CD8-positive, alpha-beta memory T cell (primary cell): ENCODE measurements at regions not wholly inside any gene's neighbourhood (a gene's known extent, or its start where the extent isn't known, plus 50 kb on each side); places are given as distances from the start of the nearest gene placed in this dataset.

Experiments
- CTCF ChIA-PET: fragments of 350-600 bp; sonication (Branson Sonifier 250); formaldehyde crosslinking; loops from one replicate; lab custom pipeline; 2021; ENCODE audit warnings: antibody characterized with exemption; lab: Charles Lee
- POLR2A ChIA-PET: fragments of 350-600 bp; sonication (Branson Sonifier 250); formaldehyde crosslinking; loops from one replicate; lab custom pipeline; 2021; ENCODE audit warnings: antibody characterized with exemption; lab: Charles Lee
- DNase-seq, 5 donors: peaks; one replicate each; pipeline versions ENCODE4 v3.0.0 to v3.0.0-alpha.2; 2020 to 2022; ENCODE audit warnings: mixed read lengths in 1 of 5
- H3K27ac ChIP-seq: one replicate; pipeline ENCODE4 v1.7.0; 2013; ENCODE audit warnings: low read depth, mild to moderate bottlenecking, low read length, moderate library complexity
- H3K27me3 ChIP-seq: 2 replicates; pipeline ENCODE4 v1.7.0; 2013; ENCODE audit warnings: low read length, mild to moderate bottlenecking; ENCODE audit not compliant: insufficient read depth, poor library complexity, severe bottlenecking
- H3K36me3 ChIP-seq: 2 replicates; pipeline ENCODE4 v1.7.0; 2013; ENCODE audit warnings: mild to moderate bottlenecking, low read length, moderate library complexity; ENCODE audit not compliant: insufficient read depth
- H3K4me1 ChIP-seq: 2 replicates; pipeline ENCODE4 v1.7.0; 2013; ENCODE audit warnings: mild to moderate bottlenecking, low read length, moderate library complexity; ENCODE audit not compliant: insufficient read depth
- H3K4me3 ChIP-seq: 2 replicates; pipeline ENCODE4 v1.7.0; 2013; ENCODE audit warnings: mild to moderate bottlenecking, low read length
- H3K9me3 ChIP-seq: 2 replicates; pipeline ENCODE4 v1.7.0; 2013; ENCODE audit warnings: mild to moderate bottlenecking, low read length
- H3K27ac Mint-ChIP-seq, 8 donors: one replicate each; pipeline ENCODE4 v1.8.0; 2020 to 2021; ENCODE audit warnings: mixed read lengths in 8 of 8, mild to moderate bottlenecking in 6 of 8, inconsistent platforms in 3 of 8, moderate library complexity in 3 of 8
- H3K27me3 Mint-ChIP-seq, 2 donors: one replicate each; pipeline ENCODE4 v1.8.0; 2020 to 2021; ENCODE audit warnings: mixed read lengths in 2 of 2, mild to moderate bottlenecking in 1 of 2, moderate library complexity in 1 of 2
- H3K36me3 Mint-ChIP-seq, 3 donors: one replicate each; pipeline ENCODE4 v1.8.0; 2020 to 2021; ENCODE audit warnings: mixed read lengths in 3 of 3, inconsistent platforms in 1 of 3, mild to moderate bottlenecking in 1 of 3
- H3K4me1 Mint-ChIP-seq, 3 donors: one replicate each; pipeline ENCODE4 v1.8.0; 2020 to 2021; ENCODE audit warnings: mixed read lengths in 3 of 3, inconsistent platforms in 1 of 3, mild to moderate bottlenecking in 1 of 3
- H3K4me3 Mint-ChIP-seq, 7 donors: one replicate each; pipeline ENCODE4 v1.8.0; 2020 to 2021; ENCODE audit warnings: mixed read lengths in 7 of 7, mild to moderate bottlenecking in 6 of 7, moderate library complexity in 4 of 7, inconsistent platforms in 2 of 7
- H3K9me3 Mint-ChIP-seq, 5 donors: one replicate each; pipeline ENCODE4 v1.8.0; 2020 to 2022; ENCODE audit warnings: mixed read lengths in 5 of 5, mild to moderate bottlenecking in 3 of 5, moderate library complexity in 2 of 5, inconsistent platforms in 1 of 5

GRCh38 chrX:138954976-138955375, 243.5 kb upstream of the FGF13 start:
- H3K4me1 ChIP-seq: no peaks in the 10 kb centered on the region
- H3K36me3 ChIP-seq: no peaks in the 10 kb centered on the region
- Mint-ChIP-seq H3K27ac (no peak overlapping the region), H3K27me3 (peaks cover 0 to 3% of the 10 kb centered on the region in 2 donors), H3K4me3 (no peak overlapping the region), H3K4me1 (no peaks in the 10 kb centered on the region), H3K36me3 (no peaks in the 10 kb centered on the region), H3K9me3 (peaks cover 0 to 1% (median 0%) of the 10 kb centered on the region in 5 donors)
- no peak overlapping the region for H3K4me3 ChIP-seq
- no peak overlapping the region for H3K27ac ChIP-seq
- no peak for DNase-seq
- H3K27me3 ChIP-seq: no peaks in the 10 kb centered on the region
- POLR2A ChIA-PET: no interaction called here
- CTCF ChIA-PET: no interaction called here
- no peaks in the 10 kb centered on the region for H3K9me3 ChIP-seq

DNA sequence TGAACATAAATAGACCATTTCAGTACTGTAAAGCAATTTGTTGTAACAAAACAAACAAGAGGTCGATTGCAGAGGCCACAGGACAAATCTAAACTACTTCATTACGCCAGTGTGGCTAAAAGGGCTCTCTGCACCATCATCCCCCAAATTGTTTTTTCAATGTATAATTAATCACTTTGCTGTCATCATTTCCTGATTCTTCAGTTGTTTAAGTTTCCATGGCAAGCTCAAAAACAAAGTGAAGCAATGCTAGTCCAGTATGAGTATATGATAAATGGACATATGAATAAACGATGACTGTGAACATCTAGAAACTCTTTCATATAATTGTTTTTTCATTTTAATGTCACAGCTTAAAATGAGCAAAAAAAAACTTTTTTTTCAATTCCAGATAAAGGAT, 235.4 kb upstream of the FGF13 start:
- no peaks in the 10 kb centered on the region for H3K27me3 Mint-ChIP-seq
- no peak overlapping the region for H3K27ac ChIP-seq
- H3K27ac Mint-ChIP-seq: no peak overlapping the region
- H3K4me3 ChIP-seq: no peak overlapping the region
- no peaks in the 10 kb centered on the region for H3K4me1 ChIP-seq
- CTCF ChIA-PET: no interaction called here
- H3K4me3 Mint-ChIP-seq: no peak overlapping the region
- H3K9me3 Mint-ChIP-seq: peaks cover 0 to under 1% (median 0%) of the 10 kb centered on the region in 5 donors
- POLR2A ChIA-PET: no interaction called here
- H3K36me3 ChIP-seq: no peaks in the 10 kb centered on the region
- H3K4me1 Mint-ChIP-seq: no peaks in the 10 kb centered on the region
- H3K9me3 ChIP-seq: no peaks in the 10 kb centered on the region
- no peak for DNase-seq
- no peaks in the 10 kb centered on the region for H3K36me3 Mint-ChIP-seq
- H3K27me3 ChIP-seq: no peaks in the 10 kb centered on the region

DNA sequence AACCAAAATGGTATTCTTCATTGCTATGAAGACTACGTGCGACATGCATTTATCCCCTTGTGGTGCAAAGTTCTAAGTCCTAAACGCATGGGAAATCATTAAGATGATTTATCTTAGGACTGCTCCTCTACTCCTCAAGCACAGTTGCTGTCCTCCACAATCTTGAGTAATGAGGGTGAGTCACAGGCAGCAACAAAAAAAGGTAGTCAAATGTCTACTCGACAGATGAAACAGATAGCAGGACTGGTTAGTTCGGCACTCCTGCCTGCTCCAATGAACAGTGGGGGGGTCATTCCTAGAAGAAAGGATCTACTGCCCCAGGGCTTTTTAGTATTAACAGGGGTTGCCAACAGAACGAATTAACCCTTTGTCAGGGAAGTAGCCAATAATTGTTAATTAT, 233.7 kb upstream of the FGF13 start:
- Histone ChIP-seq H3K4me1 (no peaks in the 10 kb centered on the region), H3K27me3 (no peaks in the 10 kb centered on the region), H3K4me3 (no peak overlapping the region), H3K36me3 (no peaks in the 10 kb centered on the region), H3K9me3 (no peaks in the 10 kb centered on the region), H3K27ac (no peak overlapping the region)
- no peaks in the 10 kb centered on the region for H3K4me1 Mint-ChIP-seq
- H3K4me3 Mint-ChIP-seq: no peak overlapping the region
- no peaks in the 10 kb centered on the region for H3K36me3 Mint-ChIP-seq
- H3K27me3 Mint-ChIP-seq: no peaks in the 10 kb centered on the region
- ChIA-PET POLR2A (no interaction called here), CTCF (no interaction called here)
- H3K27ac Mint-ChIP-seq: no peak overlapping the region
- no peaks in the 10 kb centered on the region for H3K9me3 Mint-ChIP-seq
- DNase-seq: no peak

DNA sequence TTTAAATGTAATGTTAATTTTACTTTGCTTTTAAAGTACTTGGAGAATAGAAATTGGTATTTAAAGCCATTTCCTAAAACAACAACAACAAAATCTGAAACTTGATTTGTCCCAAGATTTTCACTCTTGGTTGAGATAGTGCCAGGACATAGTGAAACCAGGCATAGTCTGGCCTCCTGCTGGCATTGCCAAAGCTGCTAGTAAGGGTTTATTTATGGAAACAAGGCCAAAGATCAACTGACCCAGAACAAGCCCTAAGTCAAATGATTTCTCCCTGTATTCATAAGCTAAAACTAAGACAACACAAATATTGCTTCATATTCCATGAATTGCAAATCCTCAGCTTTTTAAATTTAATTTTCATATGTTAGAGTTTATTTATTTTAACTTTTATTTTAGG, 227.5 kb upstream of the FGF13 start:
- ChIA-PET CTCF (no interaction called here), POLR2A (no interaction called here)
- Mint-ChIP-seq H3K4me1 (no peaks in the 10 kb centered on the region), H3K36me3 (no peaks in the 10 kb centered on the region), H3K4me3 (no peak overlapping the region), H3K27ac (no peak overlapping the region), H3K9me3 (no peaks in the 10 kb centered on the region), H3K27me3 (peaks cover 0 to 2% of the 10 kb centered on the region in 2 donors)
- Histone ChIP-seq H3K27me3 (no peaks in the 10 kb centered on the region), H3K9me3 (no peaks in the 10 kb centered on the region), H3K36me3 (no peaks in the 10 kb centered on the region), H3K27ac (no peak overlapping the region), H3K4me1 (no peaks in the 10 kb centered on the region), H3K4me3 (no peak overlapping the region)
- DNase-seq: no peak

GRCh38 chrX:138938003-138938402, 226.5 kb upstream of the FGF13 start:
- ChIA-PET POLR2A (no interaction called here), CTCF (no interaction called here)

DNA sequence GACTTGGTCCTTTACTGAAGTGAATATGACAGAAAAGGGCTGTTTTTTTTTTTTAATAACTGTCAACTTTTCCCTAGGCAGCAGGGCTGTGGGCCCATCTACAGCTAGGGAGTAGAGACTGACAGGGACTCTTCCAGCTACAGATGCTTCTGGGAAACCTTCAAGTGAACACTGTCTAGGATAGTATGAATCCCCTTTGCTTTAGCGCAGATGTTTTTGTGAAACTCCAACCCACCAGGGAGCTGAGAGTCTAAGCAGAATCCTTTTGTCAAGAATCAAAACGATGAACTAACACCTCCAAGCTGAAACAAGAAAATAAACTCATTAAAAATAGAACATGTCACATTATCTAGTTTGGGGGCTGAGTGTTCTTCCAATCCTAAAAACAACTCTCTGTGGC, 219.7 kb upstream of the FGF13 start:
- no peaks in the 10 kb centered on the region for H3K9me3 ChIP-seq
- H3K27me3 ChIP-seq: no peaks in the 10 kb centered on the region
- no peaks in the 10 kb centered on the region for H3K4me1 ChIP-seq
- Mint-ChIP-seq H3K27me3 (peaks cover 0 to 1% of the 10 kb centered on the region in 2 donors), H3K4me3 (no peak overlapping the region), H3K4me1 (no peaks in the 10 kb centered on the region), H3K27ac (no peak overlapping the region), H3K9me3 (peaks cover 0 to 4% (median 0%) of the 10 kb centered on the region in 5 donors), H3K36me3 (no peaks in the 10 kb centered on the region)
- ChIA-PET CTCF (no interaction called here), POLR2A (no interaction called here)
- no peak overlapping the region for H3K4me3 ChIP-seq
- no peak for DNase-seq
- H3K27ac ChIP-seq: no peak overlapping the region
- no peaks in the 10 kb centered on the region for H3K36me3 ChIP-seq

More at GRCh38 chrX:138938003-138938402, 226.5 kb upstream of the FGF13 start:
- Histone ChIP-seq H3K9me3 (no peaks in the 10 kb centered on the region), H3K27me3 (no peaks in the 10 kb centered on the region), H3K36me3 (no peaks in the 10 kb centered on the region), H3K27ac (no peak overlapping the region), H3K4me3 (no peak overlapping the region), H3K4me1 (no peaks in the 10 kb centered on the region)
- H3K27ac Mint-ChIP-seq: no peak overlapping the region
- DNase-seq: no peak
- H3K27me3 Mint-ChIP-seq: peaks cover 0 to 2% of the 10 kb centered on the region in 2 donors
- H3K4me1 Mint-ChIP-seq: no peaks in the 10 kb centered on the region
- no peaks in the 10 kb centered on the region for H3K36me3 Mint-ChIP-seq
- no peaks in the 10 kb centered on the region for H3K9me3 Mint-ChIP-seq
- no peak overlapping the region for H3K4me3 Mint-ChIP-seq

DNA sequence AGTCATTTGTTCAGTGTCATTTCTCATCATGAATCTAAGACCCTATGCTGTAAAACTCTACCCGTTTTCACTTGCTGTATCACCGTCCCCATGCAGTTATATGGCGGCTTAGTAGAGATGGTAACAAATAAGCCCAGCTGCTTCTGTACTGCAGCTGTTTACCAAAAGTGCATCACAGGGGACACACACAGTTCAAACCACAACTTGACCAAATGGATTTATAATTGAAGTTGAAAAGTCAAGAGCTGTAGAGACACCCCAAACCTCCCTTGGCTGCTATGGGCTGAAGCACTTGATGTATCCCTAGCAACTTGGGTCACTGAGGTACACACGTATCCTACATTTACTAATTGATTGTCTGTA, 219.0 kb upstream of the FGF13 start:
- Mint-ChIP-seq H3K27ac (no peak overlapping the region), H3K9me3 (peaks cover 0 to 4% (median 0%) of the 10 kb centered on the region in 5 donors)

DNA sequence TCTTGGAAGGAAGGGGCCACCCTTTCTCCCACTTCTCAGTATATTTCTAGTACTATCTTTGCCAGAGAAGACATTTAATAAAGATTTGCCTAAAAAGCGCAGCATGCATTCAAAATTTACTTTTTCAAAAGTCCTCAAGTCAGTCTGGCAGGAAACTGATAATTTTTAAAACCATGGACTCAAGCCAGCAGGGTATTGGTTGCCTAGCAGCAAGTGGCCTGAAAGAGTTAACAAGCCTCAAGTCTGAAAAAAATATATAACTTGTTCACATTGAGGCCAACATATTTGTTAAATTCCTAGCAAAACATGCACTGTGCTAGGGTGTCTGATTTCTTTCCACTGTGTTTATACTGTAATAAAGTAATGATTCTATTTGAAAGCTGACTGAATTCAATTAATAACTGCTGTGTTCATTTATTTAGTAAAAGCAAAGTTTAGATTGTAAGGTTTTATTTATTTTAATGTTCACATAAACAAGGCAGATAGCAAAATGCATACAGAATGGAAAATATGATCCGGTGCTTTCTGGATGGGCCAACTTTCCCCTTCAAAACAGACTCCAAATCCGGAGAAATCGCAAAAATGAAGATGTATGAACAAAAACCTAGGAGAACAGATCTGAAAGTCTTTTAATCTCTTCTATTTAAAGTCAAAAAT, 218.5 kb upstream of the FGF13 start:
- no peaks in the 10 kb centered on the region for H3K4me1 Mint-ChIP-seq
- ChIA-PET CTCF (no interaction called here), POLR2A (no interaction called here)
- H3K4me3 Mint-ChIP-seq: no peak overlapping the region
- no peaks in the 10 kb centered on the region for H3K27me3 ChIP-seq
- peaks cover 0 to 4% (median 0%) of the 10 kb centered on the region in 5 donors for H3K9me3 Mint-ChIP-seq
- no peak overlapping the region for H3K27ac Mint-ChIP-seq
- H3K4me1 ChIP-seq: no peaks in the 10 kb centered on the region
- no peak overlapping the region for H3K4me3 ChIP-seq
- peaks cover 0 to 1% of the 10 kb centered on the region in 2 donors for H3K27me3 Mint-ChIP-seq
- H3K27ac ChIP-seq: no peak overlapping the region
- H3K36me3 ChIP-seq: no peaks in the 10 kb centered on the region
- no peaks in the 10 kb centered on the region for H3K9me3 ChIP-seq
- DNase-seq: no peak
- no peaks in the 10 kb centered on the region for H3K36me3 Mint-ChIP-seq

More for the DNA sequence above, 219.0 kb upstream of the FGF13 start:
- Histone ChIP-seq H3K36me3 (no peaks in the 10 kb centered on the region), H3K4me3 (no peak overlapping the region), H3K4me1 (no peaks in the 10 kb centered on the region), H3K27me3 (no peaks in the 10 kb centered on the region), H3K9me3 (no peaks in the 10 kb centered on the region), H3K27ac (no peak overlapping the region)
- no peaks in the 10 kb centered on the region for H3K36me3 Mint-ChIP-seq
- POLR2A ChIA-PET: no interaction called here
- H3K27me3 Mint-ChIP-seq: peaks cover 0 to 1% of the 10 kb centered on the region in 2 donors
- H3K4me1 Mint-ChIP-seq: no peaks in the 10 kb centered on the region
- CTCF ChIA-PET: no interaction called here
- DNase-seq: no peak
- no peak overlapping the region for H3K4me3 Mint-ChIP-seq
